ENCODE measurements at regions not wholly inside any gene's neighbourhood (a gene's known extent, or its start where the extent isn't known, plus 50 kb on each side); places are given as distances from the start of the nearest gene placed in this dataset.

- no peak overlapping the region for H3K27ac ChIP-seq (ENCODE audit: low read length)
- no peaks in the 10 kb centered on the region for H3K79me2 ChIP-seq (ENCODE audit: low read length)
- no peaks in the 10 kb centered on the region for H3K4me1 ChIP-seq (ENCODE audit: low read length)
- no peak for DNase-seq
- H3K4me3 ChIP-seq (ENCODE audit: low read length): no peak overlapping the region
- no peaks in the 10 kb centered on the region for H3K27me3 ChIP-seq (replicated peaks; ENCODE audit: insufficient read depth, low read length)
- no peaks in the 10 kb centered on the region for H4K20me1 ChIP-seq (ENCODE audit: insufficient read depth, low read length)
- H3K36me3 ChIP-seq (replicated peaks; ENCODE audit: insufficient read depth, low read length): no peaks in the 10 kb centered on the region
- no peak overlapping the region for H3K9ac ChIP-seq (ENCODE audit: low read length)
- no peak for TF ChIP-seq EZH2phosphoT487 (IDR thresholded peaks at IDR 0.05; ENCODE audit: low read length)
- TF ChIP-seq CTCF (IDR thresholded peaks at IDR 0.05; ENCODE audit: low read length): no peak
- TF ChIP-seq EZH2 (optimal IDR thresholded peaks at IDR 0.05; ENCODE audit: low read depth, low read length): no peak
- no peaks in the 10 kb centered on the region for H3F3A ChIP-seq (ENCODE audit: insufficient read depth, low read length)
- no peaks in the 10 kb centered on the region for H3K9me3 ChIP-seq (replicated peaks; ENCODE audit: insufficient read depth, low read length)
- H3K4me2 ChIP-seq (ENCODE audit: low read depth, low read length): no peak overlapping the region
- H3K9me2 ChIP-seq (replicated peaks; ENCODE audit: insufficient read depth, low read length): no peaks in the 10 kb centered on the region
- no peak overlapping the region for H2AFZ ChIP-seq (ENCODE audit: low read length)
Measured at GRCh38 chr14:80446356-80446755, 235.1 kb upstream of the DIO2 start.

DNA sequence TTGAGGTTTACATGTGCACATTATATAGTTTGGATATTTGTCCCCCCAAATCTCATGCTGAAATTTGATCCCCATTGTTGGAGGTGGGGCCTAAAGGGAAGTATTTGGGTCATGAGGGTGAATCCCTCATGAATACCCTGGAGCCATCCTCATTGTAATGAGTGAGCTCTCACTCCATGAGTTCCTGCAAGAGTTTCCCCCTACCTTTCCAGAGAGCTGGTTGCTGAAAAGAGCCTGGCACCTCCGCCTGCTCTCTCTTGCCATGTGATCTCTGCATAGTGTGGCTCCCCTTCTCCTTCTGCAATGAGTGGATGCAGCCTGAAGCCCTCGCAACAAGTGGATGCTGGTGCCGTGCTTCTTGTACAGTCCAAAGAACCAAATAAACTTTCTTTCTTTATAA, 234.3 kb upstream of the DIO2 start:
- H3K9me3 ChIP-seq (replicated peaks; ENCODE audit: insufficient read depth, low read length): no peaks in the 10 kb centered on the region
- no peak overlapping the region for H3K9ac ChIP-seq (ENCODE audit: low read length)
- no peak overlapping the region for H3K4me3 ChIP-seq (ENCODE audit: low read length)
- no peaks in the 10 kb centered on the region for H4K20me1 ChIP-seq (ENCODE audit: insufficient read depth, low read length)
- no peaks in the 10 kb centered on the region for H3K9me2 ChIP-seq (replicated peaks; ENCODE audit: insufficient read depth, low read length)
- no peak for DNase-seq
- H3K27me3 ChIP-seq (replicated peaks; ENCODE audit: insufficient read depth, low read length): no peaks in the 10 kb centered on the region
- H3K4me1 ChIP-seq (ENCODE audit: low read length): no peaks in the 10 kb centered on the region
- H3K79me2 ChIP-seq (ENCODE audit: low read length): no peaks in the 10 kb centered on the region
- no peaks in the 10 kb centered on the region for H3K36me3 ChIP-seq (replicated peaks; ENCODE audit: insufficient read depth, low read length)
- H3F3A ChIP-seq (ENCODE audit: insufficient read depth, low read length): no peaks in the 10 kb centered on the region
- no peak overlapping the region for H3K4me2 ChIP-seq (ENCODE audit: low read depth, low read length)
- H2AFZ ChIP-seq (ENCODE audit: low read length): no peak overlapping the region
- TF ChIP-seq EZH2 (optimal IDR thresholded peaks at IDR 0.05; ENCODE audit: low read depth, low read length) (no peak), EZH2phosphoT487 (IDR thresholded peaks at IDR 0.05; ENCODE audit: low read length) (no peak), CTCF (IDR thresholded peaks at IDR 0.05; ENCODE audit: low read length) (no peak)
- H3K27ac ChIP-seq (ENCODE audit: low read length): no peak overlapping the region

DNA sequence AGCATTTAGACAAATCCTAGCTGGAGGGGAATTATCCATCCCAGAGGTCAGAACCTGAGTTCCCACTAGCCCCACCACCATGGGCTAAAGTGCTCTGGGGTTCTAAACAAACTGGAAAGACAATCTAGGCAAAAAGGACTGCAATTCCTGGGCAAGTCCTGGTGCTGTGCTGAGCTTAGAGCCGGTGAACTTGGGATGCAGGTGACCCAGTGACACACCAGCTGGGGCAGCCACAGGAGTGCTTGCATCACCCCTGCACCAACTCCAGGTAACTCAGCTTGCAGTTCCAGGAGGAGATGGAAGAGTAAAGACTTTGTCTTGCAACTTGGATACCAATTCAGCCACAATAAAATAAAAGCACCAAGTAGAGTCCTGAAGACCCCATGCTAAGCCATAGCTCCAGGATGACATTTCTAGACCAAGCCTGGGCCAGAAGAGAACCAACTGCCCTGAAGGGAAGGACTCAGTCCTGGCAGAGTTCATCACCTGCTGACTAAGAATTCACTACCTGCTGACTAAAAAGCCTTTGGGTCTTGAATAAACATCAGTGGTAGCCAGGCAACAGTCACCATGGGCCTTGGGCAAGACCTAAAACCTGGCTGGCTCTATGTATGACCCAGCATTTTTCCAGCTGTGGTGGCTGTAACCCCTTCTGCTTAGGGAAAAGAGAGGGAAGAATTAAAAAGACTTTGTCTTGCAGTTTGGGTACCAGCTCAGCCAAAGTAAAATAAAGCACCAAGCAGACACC, 223.4 kb upstream of the DIO2 start:
- H3K9me3 ChIP-seq (replicated peaks; ENCODE audit: insufficient read depth, low read length): no peaks in the 10 kb centered on the region
- H3K9me2 ChIP-seq (replicated peaks; ENCODE audit: insufficient read depth, low read length): no peaks in the 10 kb centered on the region
- H3K4me2 ChIP-seq (ENCODE audit: low read depth, low read length): no peak overlapping the region
- H3F3A ChIP-seq (ENCODE audit: insufficient read depth, low read length): no peaks in the 10 kb centered on the region
- no peaks in the 10 kb centered on the region for H3K36me3 ChIP-seq (replicated peaks; ENCODE audit: insufficient read depth, low read length)
- H3K79me2 ChIP-seq (ENCODE audit: low read length): no peaks in the 10 kb centered on the region
- no peak overlapping the region for H3K27ac ChIP-seq (ENCODE audit: low read length)
- H3K9ac ChIP-seq (ENCODE audit: low read length): no peak overlapping the region
- no peak overlapping the region for H2AFZ ChIP-seq (ENCODE audit: low read length)
- H3K4me1 ChIP-seq (ENCODE audit: low read length): no peaks in the 10 kb centered on the region
- TF ChIP-seq EZH2phosphoT487 (IDR thresholded peaks at IDR 0.05; ENCODE audit: low read length) (no peak), CTCF (IDR thresholded peaks at IDR 0.05; ENCODE audit: low read length) (no peak), EZH2 (optimal IDR thresholded peaks at IDR 0.05; ENCODE audit: low read depth, low read length) (no peak)
- no peak for DNase-seq
- no peaks in the 10 kb centered on the region for H3K27me3 ChIP-seq (replicated peaks; ENCODE audit: insufficient read depth, low read length)
- no peak overlapping the region for H3K4me3 ChIP-seq (ENCODE audit: low read length)
- H4K20me1 ChIP-seq (ENCODE audit: insufficient read depth, low read length): no peaks in the 10 kb centered on the region
